ENCODE measurements at regions not wholly inside any gene's neighbourhood (a gene's known extent, or its start where the extent isn't known, plus 50 kb on each side); places are given as distances from the start of the nearest gene placed in this dataset.

GRCh38 chr3:44066806-44067205 lies 174.9 kb upstream of the TOPAZ1 start:
- Histone ChIP-seq H2AK5ac (ENCODE audit: insufficient read length, low read length) (no peak overlapping the region), H3K23ac (ENCODE audit: insufficient read length, low read depth, low read length) (no peak overlapping the region), H3K4me1 (ENCODE audit: insufficient read depth, low read length) (no peaks in the 10 kb centered on the region; the same call in 1 of the 2 replicates), H4K5ac (ENCODE audit: insufficient read length, low read depth, low read length) (no peak overlapping the region), H3K27ac (ENCODE audit: insufficient read length, low read depth, low read length) (no peak overlapping the region), H3K56ac (ENCODE audit: insufficient read length, low read depth, low read length) (no peak overlapping the region), H3K23me2 (ENCODE audit: insufficient read length, low read depth, low read length, poor library complexity, severe bottlenecking) (no peaks in the 10 kb centered on the region), H2BK12ac (ENCODE audit: insufficient read length, low read depth, low read length) (no peak overlapping the region), H3K27me3 (ENCODE audit: insufficient read depth, low read length) (no peaks in the 10 kb centered on the region), H3T11ph (ENCODE audit: low read length) (no peak overlapping the region), H2AFZ (ENCODE audit: low read length) (no peak overlapping the region), H2BK5ac (ENCODE audit: insufficient read length, low read length) (no peak overlapping the region), H3K4ac (ENCODE audit: low read depth, low read length) (no peak overlapping the region), H2BK120ac (ENCODE audit: low read depth, low read length, poor library complexity, severe bottlenecking) (no peak overlapping the region), H4K91ac (ENCODE audit: insufficient read length, low read depth, low read length) (no peak overlapping the region), H3K18ac (ENCODE audit: insufficient read length, low read depth, low read length) (no peak overlapping the region), H2BK20ac (ENCODE audit: low read depth, low read length, poor library complexity, severe bottlenecking) (no peak overlapping the region), H3K4me2 (ENCODE audit: insufficient read depth, insufficient read length, low read length) (no peak overlapping the region), H4K20me1 (ENCODE audit: control insufficient read depth, insufficient read depth, insufficient read length) (no peaks in the 10 kb centered on the region), H3K9ac (ENCODE audit: extremely low read depth, insufficient read length, low read length) (no peak overlapping the region), H3K9me3 (ENCODE audit: control insufficient read depth, low read depth, low read length) (no peaks in the 10 kb centered on the region), H3K79me1 (ENCODE audit: insufficient read depth, low read depth, low read length, poor library complexity, severe bottlenecking) (no peaks in the 10 kb centered on the region), H3K14ac (ENCODE audit: insufficient read depth, low read length) (no peak overlapping the region), H2BK15ac (ENCODE audit: low read depth, low read length) (no peak overlapping the region), H4K8ac (replicated peaks; ENCODE audit: insufficient read length, low read depth, low read length) (no peak overlapping the region), H3K79me2 (ENCODE audit: insufficient read depth, low read length) (no peaks in the 10 kb centered on the region)
- no CpG with 5 or more reads among the region's 3 CpGs for WGBS (ENCODE audit: extremely low coverage, insufficient read length, low lambda C conversion rate)
- H3K36me3 Mint-ChIP-seq (ENCODE audit: insufficient read depth in 1 of 3, low read depth in 3 of 3), result no peaks in the 10 kb centered on the region
- no peaks in the 10 kb centered on the region; the same call in none of the 2 replicates for H3K27me3 Mint-ChIP-seq (ENCODE audit: low read depth)
- no peak overlapping the region for H3K27ac Mint-ChIP-seq
- H3K9me3 Mint-ChIP-seq, result no peaks in the 10 kb centered on the region
- DNase-seq, result no peak
- peaks cover 14 to 15% of the 10 kb centered on the region in 2 experiments for H3K4me1 Mint-ChIP-seq
- H3K4me3 Mint-ChIP-seq, result no peak overlapping the region; a peak in 1 of 5 replicates
- TF ChIP-seq, protein P1, sequence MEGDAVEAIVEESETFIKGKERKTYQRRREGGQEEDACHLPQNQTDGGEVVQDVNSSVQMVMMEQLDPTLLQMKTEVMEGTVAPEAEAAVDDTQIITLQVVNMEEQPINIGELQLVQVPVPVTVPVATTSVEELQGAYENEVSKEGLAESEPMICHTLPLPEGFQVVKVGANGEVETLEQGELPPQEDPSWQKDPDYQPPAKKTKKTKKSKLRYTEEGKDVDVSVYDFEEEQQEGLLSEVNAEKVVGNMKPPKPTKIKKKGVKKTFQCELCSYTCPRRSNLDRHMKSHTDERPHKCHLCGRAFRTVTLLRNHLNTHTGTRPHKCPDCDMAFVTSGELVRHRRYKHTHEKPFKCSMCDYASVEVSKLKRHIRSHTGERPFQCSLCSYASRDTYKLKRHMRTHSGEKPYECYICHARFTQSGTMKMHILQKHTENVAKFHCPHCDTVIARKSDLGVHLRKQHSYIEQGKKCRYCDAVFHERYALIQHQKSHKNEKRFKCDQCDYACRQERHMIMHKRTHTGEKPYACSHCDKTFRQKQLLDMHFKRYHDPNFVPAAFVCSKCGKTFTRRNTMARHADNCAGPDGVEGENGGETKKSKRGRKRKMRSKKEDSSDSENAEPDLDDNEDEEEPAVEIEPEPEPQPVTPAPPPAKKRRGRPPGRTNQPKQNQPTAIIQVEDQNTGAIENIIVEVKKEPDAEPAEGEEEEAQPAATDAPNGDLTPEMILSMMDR (conservative IDR thresholded peaks at IDR 0.05), result no peak

All from H9 (cell line).